ENCODE measurements at regions not wholly inside any gene's neighbourhood (a gene's known extent, or its start where the extent isn't known, plus 50 kb on each side); places are given as distances from the start of the nearest gene placed in this dataset.

DNA sequence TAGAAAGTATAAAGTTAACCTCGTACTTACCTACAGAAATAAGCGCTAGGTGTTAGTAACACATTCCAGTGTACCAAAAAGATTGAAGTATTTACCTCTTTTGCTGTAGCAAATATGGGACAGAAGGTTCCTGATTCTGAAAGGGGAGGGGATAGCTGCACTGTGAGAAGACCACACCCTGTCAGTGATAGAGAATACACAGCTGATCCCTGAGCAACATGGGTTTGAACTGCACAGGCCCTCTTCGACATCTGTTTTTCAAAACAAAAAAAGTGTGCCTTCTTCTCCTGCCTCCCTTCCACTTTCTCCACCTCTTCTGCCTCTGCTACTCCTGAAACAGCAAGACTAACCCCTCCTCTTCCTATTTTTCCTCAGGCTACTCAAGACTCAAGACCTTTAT lies 201.8 kb upstream of the SLIT2 start:
- Histone ChIP-seq H3K36me3 (ENCODE audit: control insufficient read depth in 2 of 2, insufficient read depth in 2 of 2, low read length in 2 of 2) (no peaks in the 10 kb centered on the region), H3K9ac (ENCODE audit: low read length in 2 of 2) (no peak overlapping the region), H3K4me3 (ENCODE audit: low read length in 2 of 2) (no peak overlapping the region), H3K9me3 (ENCODE audit: control insufficient read depth in 2 of 2, low read length in 2 of 2) (no peaks in the 10 kb centered on the region), H3K27ac (ENCODE audit: low read length) (no peak overlapping the region), H3K4me1 (ENCODE audit: control insufficient read depth, insufficient read depth, low read length) (no peaks in the 10 kb centered on the region), H3K27me3 (ENCODE audit: control insufficient read depth in 1 of 2, insufficient read depth in 2 of 2, low read length in 2 of 2) (no peaks in the 10 kb centered on the region)

DNA sequence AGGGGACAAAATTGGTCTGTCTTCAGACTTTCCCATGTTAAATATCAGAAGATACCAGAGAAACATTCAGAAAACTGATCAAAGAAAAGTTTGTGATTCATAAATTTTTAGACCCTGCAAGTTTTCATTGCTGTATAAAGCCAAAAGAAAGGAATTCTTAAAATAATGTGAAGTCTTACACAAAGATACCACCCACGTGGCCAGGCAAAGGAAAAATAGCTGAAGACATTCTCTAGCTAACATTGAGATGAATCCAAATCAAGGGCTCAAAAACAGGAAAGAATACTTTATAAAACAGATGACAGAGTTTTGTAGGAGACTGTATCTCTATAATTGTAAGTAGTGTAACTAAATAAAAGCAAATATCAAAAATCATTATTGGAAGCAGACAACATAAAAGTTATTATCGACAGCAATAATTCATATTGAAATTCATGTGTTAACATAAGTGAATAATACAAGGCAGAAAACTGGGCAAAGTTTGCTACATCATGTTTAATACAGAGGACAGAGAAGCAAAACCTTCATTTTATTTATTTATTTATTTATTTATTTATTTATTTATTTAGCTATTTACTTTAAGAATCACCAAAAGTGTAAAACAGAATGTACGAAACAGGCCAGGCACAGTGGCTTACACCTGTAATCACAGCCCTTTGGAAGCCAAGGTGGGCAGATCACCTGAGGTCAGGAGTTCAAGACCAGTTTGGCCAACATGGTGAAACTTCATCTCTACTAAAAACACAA lies 204.6 kb upstream of the SLIT2 start:
- Histone ChIP-seq H3K4me1 (ENCODE audit: control insufficient read depth, insufficient read depth, low read length) (no peaks in the 10 kb centered on the region), H3K27me3 (ENCODE audit: control insufficient read depth in 1 of 2, insufficient read depth in 2 of 2, low read length in 2 of 2) (no peaks in the 10 kb centered on the region), H3K27ac (ENCODE audit: low read length) (no peak overlapping the region), H3K9ac (ENCODE audit: low read length in 2 of 2) (no peak overlapping the region), H3K4me3 (ENCODE audit: low read length in 2 of 2) (no peak overlapping the region), H3K36me3 (ENCODE audit: control insufficient read depth in 2 of 2, insufficient read depth in 2 of 2, low read length in 2 of 2) (no peaks in the 10 kb centered on the region), H3K9me3 (ENCODE audit: control insufficient read depth in 2 of 2, low read length in 2 of 2) (no peaks in the 10 kb centered on the region)

DNA sequence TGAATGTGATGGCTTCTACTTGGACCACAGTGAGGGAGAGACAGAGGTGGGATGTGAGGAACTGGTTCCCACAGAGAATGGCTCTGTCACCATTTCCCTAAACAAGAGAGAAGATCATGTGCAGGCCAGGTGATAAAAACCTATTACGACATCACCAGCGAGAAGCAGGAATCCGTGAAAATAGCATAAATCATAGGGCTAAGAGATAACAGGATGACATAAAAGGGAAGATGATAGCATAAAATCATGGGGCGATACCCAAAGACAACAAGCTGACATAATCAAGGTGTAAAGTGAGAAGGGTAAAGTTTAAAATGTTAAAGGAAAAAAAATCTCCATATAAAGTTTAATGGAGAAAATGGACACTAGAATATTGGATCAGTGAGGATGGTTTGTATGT lies 205.5 kb upstream of the SLIT2 start:
- Histone ChIP-seq H3K27ac (ENCODE audit: low read length) (no peak overlapping the region), H3K27me3 (ENCODE audit: control insufficient read depth in 1 of 2, insufficient read depth in 2 of 2, low read length in 2 of 2) (no peaks in the 10 kb centered on the region), H3K9ac (ENCODE audit: low read length in 2 of 2) (no peak overlapping the region), H3K9me3 (ENCODE audit: control insufficient read depth in 2 of 2, low read length in 2 of 2) (no peaks in the 10 kb centered on the region), H3K36me3 (ENCODE audit: control insufficient read depth in 2 of 2, insufficient read depth in 2 of 2, low read length in 2 of 2) (no peaks in the 10 kb centered on the region), H3K4me3 (ENCODE audit: low read length in 2 of 2) (no peak overlapping the region), H3K4me1 (ENCODE audit: control insufficient read depth, insufficient read depth, low read length) (no peaks in the 10 kb centered on the region)

DNA sequence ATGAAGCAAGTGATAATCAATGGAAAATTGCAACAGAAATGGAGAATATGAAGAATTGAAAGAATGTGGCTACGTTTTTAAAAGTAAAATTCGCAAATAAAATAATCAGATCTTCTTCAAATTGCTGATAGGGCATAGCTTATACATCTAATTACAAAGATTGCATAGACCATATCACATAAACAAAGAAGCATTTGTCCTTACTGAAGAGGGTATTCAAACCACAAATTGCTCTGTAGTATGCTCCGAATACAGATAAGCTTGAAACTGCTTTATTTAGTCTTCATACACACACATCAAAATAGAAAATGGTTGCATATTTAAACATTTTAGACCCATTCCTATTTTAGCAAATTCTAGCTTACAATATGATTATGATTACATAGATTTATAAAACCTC lies 206.7 kb upstream of the SLIT2 start:
- H3K4me1 ChIP-seq (ENCODE audit: control insufficient read depth, insufficient read depth, low read length) = no peaks in the 10 kb centered on the region
- H3K4me3 ChIP-seq (ENCODE audit: low read length in 2 of 2) = no peak overlapping the region
- H3K9me3 ChIP-seq (ENCODE audit: control insufficient read depth in 2 of 2, low read length in 2 of 2) = no peaks in the 10 kb centered on the region
- H3K27me3 ChIP-seq (ENCODE audit: control insufficient read depth in 1 of 2, insufficient read depth in 2 of 2, low read length in 2 of 2) = no peaks in the 10 kb centered on the region
- H3K36me3 ChIP-seq (ENCODE audit: control insufficient read depth in 2 of 2, insufficient read depth in 2 of 2, low read length in 2 of 2) = no peaks in the 10 kb centered on the region
- no peak overlapping the region for H3K27ac ChIP-seq (ENCODE audit: low read length)
- no peak overlapping the region for H3K9ac ChIP-seq (ENCODE audit: low read length in 2 of 2)

DNA sequence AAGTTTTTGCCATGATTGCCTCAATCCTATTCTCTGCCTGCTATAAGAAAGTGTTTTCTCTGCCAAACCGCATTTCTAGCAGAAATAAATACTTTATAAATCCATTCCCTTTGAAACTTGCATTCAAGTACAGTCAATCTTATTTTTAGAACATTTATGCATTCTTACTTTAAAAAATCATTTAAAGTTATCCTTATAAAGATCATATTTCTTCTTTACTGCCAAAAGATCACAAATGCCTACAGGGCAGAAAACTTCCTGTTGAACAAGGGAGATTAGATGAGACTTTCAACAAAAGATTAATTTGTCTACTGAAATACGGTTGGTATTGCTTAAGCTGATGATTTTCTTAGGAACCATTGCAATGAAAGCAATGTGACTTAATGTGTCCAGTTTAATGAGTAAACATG lies 207.2 kb upstream of the SLIT2 start:
- Histone ChIP-seq H3K27me3 (ENCODE audit: control insufficient read depth in 1 of 2, insufficient read depth in 2 of 2, low read length in 2 of 2) (no peaks in the 10 kb centered on the region), H3K36me3 (ENCODE audit: control insufficient read depth in 2 of 2, insufficient read depth in 2 of 2, low read length in 2 of 2) (no peaks in the 10 kb centered on the region), H3K9ac (ENCODE audit: low read length in 2 of 2) (no peak overlapping the region), H3K4me3 (ENCODE audit: low read length in 2 of 2) (no peak overlapping the region), H3K9me3 (ENCODE audit: control insufficient read depth in 2 of 2, low read length in 2 of 2) (no peaks in the 10 kb centered on the region), H3K4me1 (ENCODE audit: control insufficient read depth, insufficient read depth, low read length) (no peaks in the 10 kb centered on the region), H3K27ac (ENCODE audit: low read length) (no peak overlapping the region)

DNA sequence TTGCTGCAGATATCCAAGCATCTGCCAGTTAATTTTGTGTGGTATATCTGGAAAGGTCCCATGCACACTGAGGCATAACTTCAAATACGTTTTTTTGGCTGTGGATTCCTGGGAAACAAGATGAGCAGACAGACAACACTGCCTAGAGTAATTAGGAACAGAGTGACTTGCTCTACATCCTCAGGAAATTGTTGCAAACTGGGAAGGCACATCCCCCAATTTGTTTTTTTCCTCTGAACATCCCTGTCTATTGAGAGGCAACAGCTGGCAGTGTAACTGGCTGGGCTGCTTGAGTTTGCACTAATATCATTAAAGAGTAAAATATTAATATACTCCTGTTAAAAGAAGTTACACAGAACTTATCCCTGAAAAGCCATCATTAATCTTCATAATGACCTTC lies 207.7 kb upstream of the SLIT2 start:
- no peak overlapping the region for H3K4me3 ChIP-seq (ENCODE audit: low read length in 2 of 2)
- no peaks in the 10 kb centered on the region for H3K27me3 ChIP-seq (ENCODE audit: control insufficient read depth in 1 of 2, insufficient read depth in 2 of 2, low read length in 2 of 2)
- no peaks in the 10 kb centered on the region for H3K4me1 ChIP-seq (ENCODE audit: control insufficient read depth, insufficient read depth, low read length)
- no peaks in the 10 kb centered on the region for H3K36me3 ChIP-seq (ENCODE audit: control insufficient read depth in 2 of 2, insufficient read depth in 2 of 2, low read length in 2 of 2)
- H3K9me3 ChIP-seq (ENCODE audit: control insufficient read depth in 2 of 2, low read length in 2 of 2) = no peaks in the 10 kb centered on the region
- no peak overlapping the region for H3K27ac ChIP-seq (ENCODE audit: low read length)
- H3K9ac ChIP-seq (ENCODE audit: low read length in 2 of 2) = no peak overlapping the region

DNA sequence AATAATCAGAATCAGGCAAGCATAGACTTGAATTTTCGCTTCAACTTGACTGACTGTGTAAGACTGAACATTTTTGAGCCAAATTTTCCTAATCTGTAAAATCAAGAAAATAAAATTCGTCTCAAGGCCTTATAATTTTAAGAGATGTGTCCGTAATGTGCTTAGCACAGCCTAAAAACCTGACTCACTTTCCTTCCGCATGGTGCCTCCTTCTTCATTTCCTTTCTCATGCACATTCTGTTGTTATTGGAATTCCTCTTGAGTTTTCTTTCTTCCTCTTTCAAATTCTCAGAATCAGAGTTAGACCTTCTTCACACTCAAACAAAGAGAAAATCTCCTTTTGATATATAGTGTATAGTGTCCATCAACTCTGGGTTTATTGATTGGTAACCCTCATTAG lies 208.9 kb upstream of the SLIT2 start:
- H3K9ac ChIP-seq (ENCODE audit: low read length in 2 of 2) = no peak overlapping the region

DNA sequence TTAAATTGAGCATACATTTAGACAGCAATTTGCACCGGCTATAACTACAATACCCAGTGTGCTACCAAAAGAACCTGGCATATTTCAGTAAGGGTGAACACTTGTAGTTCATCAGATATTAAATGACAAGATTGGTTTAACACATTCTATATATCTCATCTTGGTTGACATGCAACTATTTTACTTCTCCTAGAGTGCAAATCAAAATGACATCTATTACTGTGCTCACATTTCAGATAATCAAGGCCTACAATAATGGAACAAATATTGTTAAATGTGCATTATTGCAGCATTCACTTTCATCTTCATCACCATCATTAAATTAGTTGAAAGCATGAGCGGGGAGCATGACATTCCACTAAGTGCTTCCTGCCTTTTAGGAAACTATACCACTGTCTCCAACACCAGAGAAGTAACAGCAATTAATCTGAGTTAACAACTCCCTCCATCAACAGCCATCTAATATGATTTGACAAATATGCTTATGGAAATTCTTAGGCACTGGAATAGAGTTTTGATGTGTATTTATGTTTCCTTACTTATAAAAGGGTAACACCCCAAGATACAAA lies 209.8 kb upstream of the SLIT2 start:
- Histone ChIP-seq H3K36me3 (ENCODE audit: control insufficient read depth in 2 of 2, insufficient read depth in 2 of 2, low read length in 2 of 2) (no peaks in the 10 kb centered on the region), H3K9me3 (ENCODE audit: control insufficient read depth in 2 of 2, low read length in 2 of 2) (no peaks in the 10 kb centered on the region), H3K9ac (ENCODE audit: low read length in 2 of 2) (no peak overlapping the region), H3K27me3 (ENCODE audit: control insufficient read depth in 1 of 2, insufficient read depth in 2 of 2, low read length in 2 of 2) (no peaks in the 10 kb centered on the region), H3K4me3 (ENCODE audit: low read length in 2 of 2) (no peak overlapping the region), H3K4me1 (ENCODE audit: control insufficient read depth, insufficient read depth, low read length) (no peaks in the 10 kb centered on the region), H3K27ac (ENCODE audit: low read length) (no peak overlapping the region)

More for the DNA sequence above, 208.9 kb upstream of the SLIT2 start:
- H3K27ac ChIP-seq (ENCODE audit: low read length) = no peak overlapping the region
- no peaks in the 10 kb centered on the region for H3K36me3 ChIP-seq (ENCODE audit: control insufficient read depth in 2 of 2, insufficient read depth in 2 of 2, low read length in 2 of 2)
- no peaks in the 10 kb centered on the region for H3K4me1 ChIP-seq (ENCODE audit: control insufficient read depth, insufficient read depth, low read length)
- no peak overlapping the region for H3K4me3 ChIP-seq (ENCODE audit: low read length in 2 of 2)
- no peaks in the 10 kb centered on the region for H3K9me3 ChIP-seq (ENCODE audit: control insufficient read depth in 2 of 2, low read length in 2 of 2)
- no peaks in the 10 kb centered on the region for H3K27me3 ChIP-seq (ENCODE audit: control insufficient read depth in 1 of 2, insufficient read depth in 2 of 2, low read length in 2 of 2)

DNA sequence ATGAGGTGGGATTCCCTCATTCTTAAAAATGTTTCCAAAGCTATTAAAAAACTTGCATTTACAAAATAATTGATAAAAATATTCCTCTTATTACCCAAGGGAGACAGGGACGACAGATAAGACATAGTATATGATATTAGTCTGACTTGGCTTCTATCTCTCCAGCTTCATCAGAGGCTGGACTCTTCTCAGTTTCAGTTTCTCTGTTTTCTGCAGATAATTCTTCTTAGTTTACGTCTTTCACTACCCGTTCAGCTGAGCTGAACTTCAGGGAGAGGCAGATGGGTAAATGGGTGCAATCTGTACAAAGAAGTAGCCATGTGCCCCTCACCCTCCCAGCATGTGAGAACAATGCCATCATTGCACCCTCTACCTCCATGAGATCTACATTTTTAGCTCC lies 214.0 kb upstream of the SLIT2 start:
- Histone ChIP-seq H3K9me3 (ENCODE audit: control insufficient read depth in 2 of 2, low read length in 2 of 2) (no peaks in the 10 kb centered on the region), H3K4me1 (ENCODE audit: control insufficient read depth, insufficient read depth, low read length) (no peaks in the 10 kb centered on the region), H3K36me3 (ENCODE audit: control insufficient read depth in 2 of 2, insufficient read depth in 2 of 2, low read length in 2 of 2) (no peaks in the 10 kb centered on the region), H3K27ac (ENCODE audit: low read length) (no peak overlapping the region), H3K9ac (ENCODE audit: low read length in 2 of 2) (no peak overlapping the region), H3K4me3 (ENCODE audit: low read length in 2 of 2) (no peak overlapping the region), H3K27me3 (ENCODE audit: control insufficient read depth in 1 of 2, insufficient read depth in 2 of 2, low read length in 2 of 2) (no peaks in the 10 kb centered on the region)

DNA sequence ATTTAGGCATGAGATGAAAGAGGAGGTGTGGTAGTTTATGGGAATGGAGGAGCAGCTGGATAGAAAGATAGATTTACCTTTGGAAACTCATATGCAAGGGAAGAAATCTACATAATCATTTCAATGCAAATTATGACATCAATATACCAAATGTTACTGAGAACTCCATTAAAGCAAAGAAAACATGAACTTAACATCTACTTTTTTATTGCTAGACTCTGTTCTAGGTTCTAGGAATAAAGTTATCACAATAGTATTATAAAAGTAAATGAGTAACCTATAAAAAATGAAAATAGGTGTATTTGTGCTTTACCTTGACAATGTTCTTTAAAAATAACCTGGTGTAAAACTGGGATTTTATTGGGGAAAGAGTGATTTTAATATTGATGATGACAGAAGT lies 221.6 kb upstream of the SLIT2 start:
- H3K9ac ChIP-seq (ENCODE audit: low read length in 2 of 2) = no peak overlapping the region
- H3K27ac ChIP-seq (ENCODE audit: low read length) = no peak overlapping the region
- no peak overlapping the region for H3K4me3 ChIP-seq (ENCODE audit: low read length in 2 of 2)
- no peaks in the 10 kb centered on the region for H3K36me3 ChIP-seq (ENCODE audit: control insufficient read depth in 2 of 2, insufficient read depth in 2 of 2, low read length in 2 of 2)
- no peaks in the 10 kb centered on the region for H3K9me3 ChIP-seq (ENCODE audit: control insufficient read depth in 2 of 2, low read length in 2 of 2)
- no peaks in the 10 kb centered on the region for H3K27me3 ChIP-seq (ENCODE audit: control insufficient read depth in 1 of 2, insufficient read depth in 2 of 2, low read length in 2 of 2)
- H3K4me1 ChIP-seq (ENCODE audit: control insufficient read depth, insufficient read depth, low read length) = no peaks in the 10 kb centered on the region

DNA sequence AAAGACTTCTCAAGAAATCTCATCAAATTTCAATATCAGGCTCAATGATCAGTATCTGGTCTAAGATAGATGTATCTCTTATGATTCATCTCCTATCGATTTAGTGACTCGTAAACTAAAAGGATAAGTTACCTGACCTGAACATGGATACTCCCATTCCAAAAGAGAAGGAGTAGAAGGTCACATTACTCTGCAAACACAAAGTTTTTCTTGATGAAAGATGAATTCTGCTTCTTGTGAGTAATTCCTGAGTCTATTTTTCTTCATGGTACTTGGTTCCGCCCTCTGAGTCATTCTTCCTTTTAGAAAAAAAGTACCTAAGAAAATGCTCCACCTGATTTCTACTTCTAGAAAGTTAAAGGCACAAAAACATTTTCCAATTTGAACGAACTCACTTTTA lies 223.1 kb upstream of the SLIT2 start:
- Histone ChIP-seq H3K36me3 (ENCODE audit: control insufficient read depth in 2 of 2, insufficient read depth in 2 of 2, low read length in 2 of 2) (no peaks in the 10 kb centered on the region), H3K27ac (ENCODE audit: low read length) (no peak overlapping the region), H3K27me3 (ENCODE audit: control insufficient read depth in 1 of 2, insufficient read depth in 2 of 2, low read length in 2 of 2) (no peaks in the 10 kb centered on the region), H3K9me3 (ENCODE audit: control insufficient read depth in 2 of 2, low read length in 2 of 2) (no peaks in the 10 kb centered on the region), H3K4me3 (ENCODE audit: low read length in 2 of 2) (no peak overlapping the region), H3K9ac (ENCODE audit: low read length in 2 of 2) (no peak overlapping the region), H3K4me1 (ENCODE audit: control insufficient read depth, insufficient read depth, low read length) (no peaks in the 10 kb centered on the region)
